ENCODE measurements at regions not wholly inside any gene's neighbourhood (a gene's known extent, or its start where the extent isn't known, plus 50 kb on each side); places are given as distances from the start of the nearest gene placed in this dataset.

GRCh38 chr5:128858995-128859394, 106.3 kb upstream of the SLC27A6 start:
- TF ChIP-seq POLR2A (IDR thresholded peaks at IDR 0.05) (no peak), CTCF (IDR thresholded peaks at IDR 0.05) (no peak)
